DND-41 (cell line): ENCODE measurements at regions not wholly inside any gene's neighbourhood (a gene's known extent, or its start where the extent isn't known, plus 50 kb on each side); places are given as distances from the start of the nearest gene placed in this dataset.
"Not testable (repeated sequence)": the region's sequence is repeated elsewhere in the genome, so short reads cannot be mapped to it uniquely, and the experiment has no call there.

Source experiments
- ATAC-seq: fragments of 200-7000 bp; cut with Tn5 transposase; 3 replicates; pipeline ENCODE4 v1.9.1; 2021; ENCODE audit warnings: low read depth; ENCODE audit not compliant: insufficient read depth
- DNase-seq: peaks from one replicate; pipeline ENCODE4 v3.0.0-alpha.2; 2020
- H2AFZ ChIP-seq: 2 replicates; pipeline ENCODE4 v1.6.0; 2012; ENCODE audit warnings: low read depth, low read length
- H3K27ac ChIP-seq: 2 replicates; pipeline ENCODE4 v1.5.1; 2012; ENCODE audit warnings: low read length, inconsistent platforms
- H3K27me3 ChIP-seq: fragments of 200-600 bp; sonication (generic); 2 replicates; pipeline ENCODE4 v1.6.0; 2012; ENCODE audit warnings: low read length, mild to moderate bottlenecking, inconsistent platforms; ENCODE audit not compliant: insufficient read depth, poor library complexity
- H3K36me3 ChIP-seq: 2 replicates; pipeline ENCODE4 v1.5.1; 2012; ENCODE audit warnings: low read length, inconsistent platforms; ENCODE audit not compliant: insufficient read depth
- H3K4me1 ChIP-seq: 2 replicates; pipeline ENCODE4 v1.5.1; 2012; ENCODE audit warnings: mild to moderate bottlenecking, low read length; ENCODE audit not compliant: insufficient read depth
- H3K4me2 ChIP-seq: 2 replicates; pipeline ENCODE4 v1.6.0; 2012; ENCODE audit warnings: mild to moderate bottlenecking, moderate library complexity, low read length, inconsistent platforms; ENCODE audit not compliant: insufficient read depth
- H3K4me3 ChIP-seq, 2 experiments: fragments of 200-600 bp in 1 of 2; shearing (Covaris generic) in 1 of 2; 2 replicates each; pipeline ENCODE4 v1.5.1; 2012 to 2016; ENCODE audit warnings: inconsistent platforms in 2 of 2, low read length in 2 of 2, mild to moderate bottlenecking in 2 of 2, low read depth in 1 of 2, moderate library complexity in 1 of 2
- H3K79me2 ChIP-seq: 2 replicates; pipeline ENCODE4 v1.6.0; 2012; ENCODE audit warnings: low read length, inconsistent platforms; ENCODE audit not compliant: insufficient read depth
- H3K9ac ChIP-seq: 2 replicates; pipeline ENCODE4 v1.6.0; 2012; ENCODE audit warnings: low read depth, mild to moderate bottlenecking, inconsistent platforms, low read length, moderate library complexity
- H3K9me3 ChIP-seq: 2 replicates; pipeline ENCODE4 v1.5.1; 2012; ENCODE audit warnings: low read length, moderate library complexity, mild to moderate bottlenecking, inconsistent platforms; ENCODE audit not compliant: insufficient read depth, severe bottlenecking
- H4K20me1 ChIP-seq: 2 replicates; pipeline ENCODE4 v1.6.0; 2012; ENCODE audit warnings: low read length; ENCODE audit not compliant: insufficient read depth
- EZH2 ChIP-seq: IDR thresholded peaks from 3 replicates; pipeline ENCODE4 v1.6.1; 2012; ENCODE audit warnings: borderline replicate concordance, low read depth, mild to moderate bottlenecking, moderate library complexity, low read length, inconsistent platforms; ENCODE audit not compliant: severe bottlenecking
- TF ChIP-seq, protein P1 (sequence below): IDR thresholded peaks from 2 replicates; pipeline ENCODE4 v1.5.1; 2012; ENCODE audit warnings: borderline replicate concordance, low read length, moderate library complexity, mild to moderate bottlenecking; ENCODE audit not compliant: poor library complexity, severe bottlenecking; ENCODE audit errors: extremely low read depth

DNA sequence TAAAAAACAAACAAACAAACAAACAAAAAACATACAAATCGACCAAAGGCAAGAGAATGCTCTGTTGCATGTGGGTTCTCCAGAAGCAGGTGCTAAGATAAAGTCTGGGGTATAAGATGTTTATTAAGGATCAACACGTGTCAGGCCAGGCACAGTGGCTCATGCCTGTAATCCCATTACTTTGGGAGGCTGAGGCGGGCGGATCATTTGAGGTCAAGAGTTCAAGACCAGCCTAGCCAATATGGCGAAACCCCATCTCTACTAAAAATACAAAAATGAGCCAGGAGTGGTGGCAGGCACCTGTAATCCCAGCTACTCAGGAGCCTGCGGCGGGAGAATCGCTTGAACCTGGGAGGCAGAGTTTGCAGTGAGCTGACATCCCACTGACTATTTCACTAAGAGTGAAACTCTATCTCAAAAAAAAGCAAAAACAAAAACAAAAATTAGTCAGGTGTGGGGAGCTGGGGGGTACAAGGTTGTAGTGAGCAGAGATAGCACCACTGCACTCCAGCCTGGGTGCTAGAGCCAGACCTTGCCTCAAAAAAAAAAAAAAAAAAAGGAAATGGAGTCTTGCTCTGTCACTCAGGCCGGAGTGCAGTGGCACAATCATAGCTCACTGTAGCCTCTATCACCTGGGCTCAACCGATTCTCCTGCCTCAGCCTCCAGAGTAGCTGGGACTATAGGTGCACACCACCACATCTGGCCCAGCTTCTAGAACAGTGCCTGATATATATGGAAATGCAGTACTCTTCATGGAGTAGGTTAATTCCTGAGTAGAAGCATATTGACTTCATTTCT is 86.8 kb upstream of the JARID2 start:
- Histone ChIP-seq H3K27ac (no peak overlapping the region), H3K4me1 (no peaks in the 10 kb centered on the region), H3K4me3 (no peak overlapping the region), H3K9me3 (no peaks in the 10 kb centered on the region), H3K9ac (no peak overlapping the region), H3K4me2 (no peak overlapping the region), H2AFZ (no peak overlapping the region), H3K36me3 (no peaks in the 10 kb centered on the region), H3K79me2 (no peaks in the 10 kb centered on the region), H3K27me3 (no peaks in the 10 kb centered on the region), H4K20me1 (no peaks in the 10 kb centered on the region)
- ATAC-seq = no peak
- TF ChIP-seq, protein P1, sequence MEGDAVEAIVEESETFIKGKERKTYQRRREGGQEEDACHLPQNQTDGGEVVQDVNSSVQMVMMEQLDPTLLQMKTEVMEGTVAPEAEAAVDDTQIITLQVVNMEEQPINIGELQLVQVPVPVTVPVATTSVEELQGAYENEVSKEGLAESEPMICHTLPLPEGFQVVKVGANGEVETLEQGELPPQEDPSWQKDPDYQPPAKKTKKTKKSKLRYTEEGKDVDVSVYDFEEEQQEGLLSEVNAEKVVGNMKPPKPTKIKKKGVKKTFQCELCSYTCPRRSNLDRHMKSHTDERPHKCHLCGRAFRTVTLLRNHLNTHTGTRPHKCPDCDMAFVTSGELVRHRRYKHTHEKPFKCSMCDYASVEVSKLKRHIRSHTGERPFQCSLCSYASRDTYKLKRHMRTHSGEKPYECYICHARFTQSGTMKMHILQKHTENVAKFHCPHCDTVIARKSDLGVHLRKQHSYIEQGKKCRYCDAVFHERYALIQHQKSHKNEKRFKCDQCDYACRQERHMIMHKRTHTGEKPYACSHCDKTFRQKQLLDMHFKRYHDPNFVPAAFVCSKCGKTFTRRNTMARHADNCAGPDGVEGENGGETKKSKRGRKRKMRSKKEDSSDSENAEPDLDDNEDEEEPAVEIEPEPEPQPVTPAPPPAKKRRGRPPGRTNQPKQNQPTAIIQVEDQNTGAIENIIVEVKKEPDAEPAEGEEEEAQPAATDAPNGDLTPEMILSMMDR = no peak
- no peak for TF ChIP-seq EZH2
- DNase-seq = no peak

DNA sequence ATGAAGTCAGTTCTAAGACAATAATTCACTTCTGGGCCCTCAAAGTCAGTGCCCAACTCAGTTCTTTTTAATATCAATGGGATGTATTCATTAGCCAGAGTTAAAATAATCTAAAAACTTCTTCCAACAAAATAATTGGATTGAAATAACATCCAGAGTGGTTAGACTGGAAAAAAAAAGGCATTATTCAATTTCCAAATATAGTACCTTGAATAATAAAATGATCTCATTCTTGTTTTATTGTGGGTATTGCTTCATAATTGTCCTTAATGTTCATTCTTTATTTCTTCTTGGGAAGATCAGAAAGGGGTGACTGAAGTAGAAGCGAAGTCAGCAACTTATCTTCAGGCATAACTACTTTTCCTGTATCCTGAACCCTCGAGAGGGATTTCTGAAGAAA is 85.1 kb upstream of the JARID2 start:
- no peak for ATAC-seq
- H3K9me3 ChIP-seq = no peaks in the 10 kb centered on the region
- no peaks in the 10 kb centered on the region for H3K36me3 ChIP-seq
- H3K4me3 ChIP-seq = no peak overlapping the region
- no peaks in the 10 kb centered on the region for H3K4me1 ChIP-seq
- no peaks in the 10 kb centered on the region for H3K27me3 ChIP-seq
- no peaks in the 10 kb centered on the region for H3K79me2 ChIP-seq
- H3K9ac ChIP-seq = no peak overlapping the region
- H4K20me1 ChIP-seq = no peaks in the 10 kb centered on the region
- no peak overlapping the region for H3K27ac ChIP-seq
- TF ChIP-seq, protein P1 = no peak
- TF ChIP-seq EZH2 = no peak
- H2AFZ ChIP-seq = no peak overlapping the region
- no peak overlapping the region for H3K4me2 ChIP-seq
- DNase-seq = no peak

DNA sequence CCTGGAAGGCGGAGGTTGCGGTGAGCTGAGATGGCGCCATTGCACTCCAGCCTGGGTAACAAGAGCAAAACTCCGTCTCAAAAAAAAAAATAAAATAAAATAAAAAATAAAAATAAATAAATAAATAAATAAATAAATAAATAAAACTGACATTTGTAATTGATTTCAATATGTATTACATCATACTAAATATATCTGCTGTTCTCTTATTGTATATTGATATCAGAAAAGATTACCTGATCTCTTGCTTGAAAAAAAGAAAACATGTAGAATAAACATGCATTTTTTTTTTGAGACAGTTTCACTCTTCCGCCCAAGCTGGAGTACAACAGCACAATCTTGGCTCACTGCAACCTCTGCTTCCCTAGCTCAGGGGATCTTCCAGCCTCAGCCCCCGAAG is 81.0 kb upstream of the JARID2 start:
- DNase-seq, H2AFZ ChIP-seq, H3K27ac ChIP-seq, ATAC-seq, H3K9ac ChIP-seq, H3K4me3 ChIP-seq, H3K4me2 ChIP-seq, H3K79me2 ChIP-seq, H3K4me1 ChIP-seq, H4K20me1 ChIP-seq, H3K27me3 ChIP-seq, H3K36me3 ChIP-seq, H3K9me3 ChIP-seq: not testable (repeated sequence)

DNA sequence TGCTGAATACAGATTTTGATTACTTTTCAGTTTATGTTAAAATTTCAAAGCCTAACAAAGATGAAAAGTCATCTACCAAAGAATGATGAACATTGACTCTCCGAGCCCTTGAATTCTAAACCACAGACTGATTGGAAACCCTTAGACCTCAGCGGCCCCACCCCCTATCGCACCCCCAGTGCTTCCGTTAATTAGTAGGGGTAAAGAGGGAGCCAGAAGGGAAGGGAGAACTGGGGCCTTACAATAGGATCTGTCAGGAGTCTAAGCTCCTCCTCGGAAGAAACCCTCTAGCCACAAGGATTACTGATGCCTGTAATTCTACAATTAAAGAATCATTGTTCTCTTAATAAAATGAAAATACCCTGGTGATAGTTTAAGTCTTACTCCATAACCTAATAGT is 79.7 kb upstream of the JARID2 start:
- TF ChIP-seq EZH2 = no peak
- TF ChIP-seq, protein P1 = no peak
- Histone ChIP-seq H3K4me2 (no peak overlapping the region), H4K20me1 (no peaks in the 10 kb centered on the region)

More for the DNA sequence above, 79.7 kb upstream of the JARID2 start:
- H3K27me3 ChIP-seq = no peaks in the 10 kb centered on the region
- no peak overlapping the region for H3K4me3 ChIP-seq
- no peak overlapping the region for H3K9ac ChIP-seq
- H3K27ac ChIP-seq = no peak overlapping the region
- H3K79me2 ChIP-seq = no peaks in the 10 kb centered on the region
- no peaks in the 10 kb centered on the region for H3K9me3 ChIP-seq
- H3K4me1 ChIP-seq = no peaks in the 10 kb centered on the region
- DNase-seq = no peak
- H3K36me3 ChIP-seq = no peaks in the 10 kb centered on the region
- H2AFZ ChIP-seq = no peak overlapping the region
- ATAC-seq = no peak
